OCI-LY3 (cell line): ENCODE measurements at regions not wholly inside any gene's neighbourhood (a gene's known extent, or its start where the extent isn't known, plus 50 kb on each side); places are given as distances from the start of the nearest gene placed in this dataset.

ENCODE experiments used
- H2AFZ ChIP-seq: fragments of 200-600, 300-600 bp; shearing (Covaris generic); 2 replicates; pipeline ENCODE4 v1.6.0; 2014; ENCODE audit warnings: antibody characterized with exemption, low read depth, low read length
- H3K27ac ChIP-seq: fragments of 200-600, 300-600 bp; sonication (generic); 2 replicates; pipeline ENCODE4 v1.5.1; 2014; ENCODE audit warnings: mild to moderate bottlenecking, low read length, moderate library complexity, mixed read lengths
- H3K27me3 ChIP-seq: fragments of 200-600, 300-600 bp; sonication (generic); 2 replicates; pipeline ENCODE4 v1.6.1; 2014; ENCODE audit warnings: low read depth, low read length, mixed read lengths
- H3K36me3 ChIP-seq: fragments of 200-600, 300-600 bp; sonication (generic); replicated peaks from 2 replicates; pipeline ENCODE3; 2014; ENCODE audit warnings: low read depth, low read length, mixed read lengths
- H3K4me1 ChIP-seq: fragments of 300-600, 200-600 bp; sonication (generic); 2 replicates; pipeline ENCODE4 v1.6.1; 2014; ENCODE audit warnings: low read length, mixed read lengths
- H3K4me2 ChIP-seq: fragments of 200-600, 300-600 bp; sonication (generic); 2 replicates; pipeline ENCODE4 v1.6.1; 2014; ENCODE audit warnings: low read length, mixed read lengths
- H3K4me3 ChIP-seq: fragments of 300-600, 200-600 bp; sonication (generic); 2 replicates; pipeline ENCODE4 v1.5.1; 2014; ENCODE audit warnings: antibody characterized with exemption, mild to moderate bottlenecking, low read length, moderate library complexity
- H3K79me2 ChIP-seq: fragments of 300-600, 200-600 bp; shearing (Covaris generic); 2 replicates; pipeline ENCODE4 v1.6.1; 2014; ENCODE audit warnings: mild to moderate bottlenecking, low read length, mixed read lengths
- H3K9ac ChIP-seq: fragments of 300-600, 200-600 bp; shearing (Covaris generic); 2 replicates; pipeline ENCODE4 v1.6.0; 2014; ENCODE audit warnings: mild to moderate bottlenecking, low read length, moderate library complexity
- H3K9me3 ChIP-seq: fragments of 200-600, 300-600 bp; shearing (Covaris generic); 2 replicates; pipeline ENCODE4 v1.6.1; 2014; ENCODE audit warnings: low read length, mixed read lengths; ENCODE audit not compliant: insufficient read depth
- H4K20me1 ChIP-seq: fragments of 200-600, 300-600 bp; sonication (generic); 2 replicates; pipeline ENCODE4 v1.6.1; 2016; ENCODE audit warnings: low read length, mixed read lengths; ENCODE audit not compliant: insufficient read depth
- EZH2phosphoT487 ChIP-seq: fragments of 200-600 bp; shearing (Covaris generic); IDR thresholded peaks from 2 replicates; pipeline ENCODE4 v1.6.1; 2018; ENCODE audit warnings: antibody characterized with exemption, mixed run types, low read depth
- TF ChIP-seq, protein P1 (sequence below): fragments of 200-600, 300-600 bp; sonication (generic); IDR thresholded peaks from 2 replicates; pipeline ENCODE4 v1.5.1; 2014; ENCODE audit warnings: antibody characterized with exemption, low read length, low read depth

DNA sequence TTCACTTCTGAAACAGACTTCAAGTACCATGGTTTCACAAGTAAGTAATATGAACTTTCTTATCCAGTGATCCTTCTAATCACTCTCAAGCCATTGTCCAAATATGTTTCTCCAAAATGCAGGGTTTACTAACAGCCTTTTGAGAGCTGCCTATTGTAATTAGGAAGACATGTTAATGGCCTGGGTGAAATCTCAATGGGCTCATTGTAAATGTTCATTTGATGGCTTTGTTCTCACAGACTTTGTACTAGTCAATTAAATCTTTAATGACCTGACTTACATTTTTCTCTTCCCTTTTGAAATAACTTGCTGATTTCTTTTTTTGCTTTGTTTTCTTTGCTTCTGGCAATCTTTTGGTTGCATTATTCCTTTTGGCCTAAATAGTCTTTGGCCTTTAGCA, 444.8 kb downstream of the LIG4 start:
- no peak overlapping the region for H3K27ac ChIP-seq
- TF ChIP-seq EZH2phosphoT487, result no peak
- TF ChIP-seq, protein P1, sequence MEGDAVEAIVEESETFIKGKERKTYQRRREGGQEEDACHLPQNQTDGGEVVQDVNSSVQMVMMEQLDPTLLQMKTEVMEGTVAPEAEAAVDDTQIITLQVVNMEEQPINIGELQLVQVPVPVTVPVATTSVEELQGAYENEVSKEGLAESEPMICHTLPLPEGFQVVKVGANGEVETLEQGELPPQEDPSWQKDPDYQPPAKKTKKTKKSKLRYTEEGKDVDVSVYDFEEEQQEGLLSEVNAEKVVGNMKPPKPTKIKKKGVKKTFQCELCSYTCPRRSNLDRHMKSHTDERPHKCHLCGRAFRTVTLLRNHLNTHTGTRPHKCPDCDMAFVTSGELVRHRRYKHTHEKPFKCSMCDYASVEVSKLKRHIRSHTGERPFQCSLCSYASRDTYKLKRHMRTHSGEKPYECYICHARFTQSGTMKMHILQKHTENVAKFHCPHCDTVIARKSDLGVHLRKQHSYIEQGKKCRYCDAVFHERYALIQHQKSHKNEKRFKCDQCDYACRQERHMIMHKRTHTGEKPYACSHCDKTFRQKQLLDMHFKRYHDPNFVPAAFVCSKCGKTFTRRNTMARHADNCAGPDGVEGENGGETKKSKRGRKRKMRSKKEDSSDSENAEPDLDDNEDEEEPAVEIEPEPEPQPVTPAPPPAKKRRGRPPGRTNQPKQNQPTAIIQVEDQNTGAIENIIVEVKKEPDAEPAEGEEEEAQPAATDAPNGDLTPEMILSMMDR, result no peak
- H3K79me2 ChIP-seq, result no peaks in the 10 kb centered on the region
- no peaks in the 10 kb centered on the region for H3K27me3 ChIP-seq
- no peak overlapping the region for H2AFZ ChIP-seq
- H4K20me1 ChIP-seq, result no peaks in the 10 kb centered on the region
- H3K9ac ChIP-seq, result no peak overlapping the region
- H3K4me3 ChIP-seq, result no peak overlapping the region
- no peaks in the 10 kb centered on the region; the same call in 1 of the 2 replicates for H3K9me3 ChIP-seq
- H3K36me3 ChIP-seq, result no peaks in the 10 kb centered on the region
- no peak overlapping the region for H3K4me2 ChIP-seq
- no peaks in the 10 kb centered on the region for H3K4me1 ChIP-seq

DNA sequence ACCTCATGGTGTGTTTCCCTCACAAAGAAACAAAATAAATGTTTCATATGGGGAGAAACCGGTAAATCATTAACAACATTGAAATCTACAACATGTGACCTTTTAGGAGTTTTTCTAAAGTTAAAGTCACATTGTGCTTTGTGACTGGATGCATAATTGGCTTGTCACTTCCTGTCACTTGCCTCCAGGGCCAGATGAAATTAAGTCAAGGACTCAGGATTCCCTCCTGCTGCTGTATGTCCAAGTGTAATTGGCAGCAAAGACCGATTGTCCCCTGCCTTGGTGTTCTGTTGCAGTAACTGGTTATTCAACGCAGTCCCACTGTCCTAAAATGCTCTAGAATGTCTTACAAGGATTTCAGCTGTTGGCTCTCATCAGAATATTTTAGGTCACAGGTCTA, 448.2 kb downstream of the LIG4 start:
- Histone ChIP-seq H3K4me3 (no peak overlapping the region), H3K36me3 (no peaks in the 10 kb centered on the region), H2AFZ (no peak overlapping the region), H3K79me2 (no peaks in the 10 kb centered on the region), H3K4me2 (no peak overlapping the region), H3K27me3 (no peaks in the 10 kb centered on the region), H3K9me3 (no peaks in the 10 kb centered on the region; the same call in 1 of the 2 replicates), H3K27ac (no peak overlapping the region), H4K20me1 (no peaks in the 10 kb centered on the region), H3K4me1 (no peaks in the 10 kb centered on the region), H3K9ac (no peak overlapping the region)
- no peak for TF ChIP-seq EZH2phosphoT487
- TF ChIP-seq, protein P1, result no peak

DNA sequence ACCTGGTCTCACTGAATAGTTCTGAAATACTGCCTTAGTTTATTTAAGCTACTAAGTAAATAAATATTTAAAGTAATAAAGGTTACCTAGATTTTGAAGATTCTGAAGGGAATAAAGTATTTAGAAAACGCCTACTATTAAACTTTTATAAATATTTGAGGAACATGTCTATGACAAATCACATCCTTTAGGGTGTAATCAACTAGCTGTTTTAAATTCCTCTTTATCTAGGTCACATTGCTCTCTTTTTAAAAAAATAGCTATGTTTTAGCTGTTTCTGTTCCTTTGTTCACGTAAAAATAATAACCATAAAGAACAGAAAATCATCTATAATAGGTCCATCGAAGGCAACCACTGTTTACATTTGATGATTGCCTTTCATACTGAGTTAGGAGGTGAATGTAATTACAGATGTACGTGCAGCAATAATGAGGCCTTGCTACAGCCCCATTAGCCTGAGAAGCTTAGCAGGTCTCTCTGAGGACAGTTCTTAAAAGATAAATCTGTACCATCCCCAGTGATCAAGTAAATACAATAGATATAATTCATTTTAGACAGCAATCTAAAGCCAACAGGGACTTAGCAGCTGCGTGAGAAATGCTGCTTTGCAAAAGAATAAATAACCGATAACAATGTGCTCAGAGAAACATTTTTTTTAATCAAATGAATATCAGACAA, 449.5 kb downstream of the LIG4 start:
- TF ChIP-seq, protein P1, result no peak
- no peak for TF ChIP-seq EZH2phosphoT487
- Histone ChIP-seq H3K79me2 (no peaks in the 10 kb centered on the region), H3K27me3 (no peaks in the 10 kb centered on the region), H3K27ac (no peak overlapping the region), H3K36me3 (no peaks in the 10 kb centered on the region), H4K20me1 (no peaks in the 10 kb centered on the region), H3K9me3 (no peaks in the 10 kb centered on the region), H3K4me1 (no peaks in the 10 kb centered on the region), H3K9ac (no peak overlapping the region), H3K4me2 (no peak overlapping the region), H2AFZ (no peak overlapping the region), H3K4me3 (no peak overlapping the region)

DNA sequence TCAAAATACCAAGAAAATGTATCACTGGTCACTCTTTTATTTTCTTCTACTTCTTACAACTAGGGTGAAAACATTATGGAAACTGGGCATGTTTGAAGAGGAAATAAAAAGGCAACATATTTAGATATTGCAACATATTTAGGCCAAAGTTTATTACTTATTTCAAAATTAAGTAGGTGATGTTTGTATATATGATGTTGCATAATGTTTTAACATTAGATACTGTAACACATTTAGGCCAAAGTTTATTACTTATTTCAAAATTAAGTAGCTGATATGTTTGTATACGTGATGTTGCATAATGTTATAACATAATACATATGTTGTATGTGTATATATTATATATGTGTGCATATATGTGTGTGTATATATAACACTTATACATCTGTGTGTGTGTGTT, 451.3 kb downstream of the LIG4 start:
- no peak overlapping the region for H3K4me2 ChIP-seq
- no peak overlapping the region for H2AFZ ChIP-seq
- H3K9ac ChIP-seq, result no peak overlapping the region
- H3K4me3 ChIP-seq, result no peak overlapping the region
- H3K27ac ChIP-seq, result no peak overlapping the region
- no peaks in the 10 kb centered on the region for H3K4me1 ChIP-seq
- no peak for TF ChIP-seq EZH2phosphoT487
- TF ChIP-seq, protein P1, result no peak
- H4K20me1 ChIP-seq, result no peaks in the 10 kb centered on the region
- no peaks in the 10 kb centered on the region for H3K36me3 ChIP-seq
- H3K79me2 ChIP-seq, result no peaks in the 10 kb centered on the region
- H3K27me3 ChIP-seq, result no peaks in the 10 kb centered on the region
- no peaks in the 10 kb centered on the region for H3K9me3 ChIP-seq
